Stomach smooth muscle (tissue), 2 donors: ENCODE measurements at regions not wholly inside any gene's neighbourhood (a gene's known extent, or its start where the extent isn't known, plus 50 kb on each side); places are given as distances from the start of the nearest gene placed in this dataset.
A peak's percentile ranks its signal among the peaks of the same experiment; 100 is the strongest.

Experiments used
- H3K27ac ChIP-seq: one replicate; pipeline ENCODE4 v1.7.0; 2013; ENCODE audit warnings: mild to moderate bottlenecking, low read length, inconsistent platforms
- H3K27me3 ChIP-seq, 2 donors: one replicate each; pipeline ENCODE4 v1.7.0; 2013; ENCODE audit warnings: low read length in 2 of 2; ENCODE audit not compliant: insufficient read depth in 2 of 2, control insufficient read depth in 1 of 2
- H3K36me3 ChIP-seq, 2 donors: one replicate each; pipeline ENCODE4 v1.7.0; 2013; ENCODE audit warnings: low read length in 2 of 2; ENCODE audit not compliant: control insufficient read depth in 2 of 2, insufficient read depth in 2 of 2
- H3K4me1 ChIP-seq: one replicate; pipeline ENCODE4 v1.7.0; 2013; ENCODE audit warnings: low read length; ENCODE audit not compliant: control insufficient read depth, insufficient read depth
- H3K4me3 ChIP-seq, 2 donors: one replicate each; pipeline ENCODE4 v1.7.0; 2013; ENCODE audit warnings: low read length in 2 of 2
- H3K9ac ChIP-seq, 2 donors: one replicate each; pipeline ENCODE4 v1.7.0; 2013; ENCODE audit warnings: low read length in 2 of 2, mild to moderate bottlenecking in 1 of 2
- H3K9me3 ChIP-seq, 2 donors: one replicate each; pipeline ENCODE4 v1.7.0; 2013; ENCODE audit warnings: low read length in 2 of 2; ENCODE audit not compliant: control insufficient read depth in 2 of 2
- donor health status: healthy.
- donor health status: Pancreatic carcinoma.

GRCh38 chr4:31104043-31104442 is 383.9 kb downstream of the PCDH7 start:
- Histone ChIP-seq H3K4me1 (peaks cover 2% of the 10 kb centered on the region), H3K27me3 (no peaks in the 10 kb centered on the region), H3K9ac (no peak overlapping the region), H3K9me3 (no peaks in the 10 kb centered on the region), H3K36me3 (no peaks in the 10 kb centered on the region), H3K27ac (peak overlapping the region; percentile 12), H3K4me3 (peak overlapping the region in 1 of 2 donors; percentile 44)

- Histone ChIP-seq H3K9ac (no peak overlapping the region), H3K36me3 (no peaks in the 10 kb centered on the region), H3K9me3 (no peaks in the 10 kb centered on the region), H3K4me1 (peaks cover 2% of the 10 kb centered on the region), H3K4me3 (peak overlapping the region in 1 of 2 donors; percentile 44), H3K27me3 (no peaks in the 10 kb centered on the region), H3K27ac (peak overlapping the region; percentile 12)
Observed at GRCh38 chr4:31104577-31104976, 384.4 kb downstream of the PCDH7 start.

- Histone ChIP-seq H3K9ac (no peak overlapping the region), H3K27me3 (no peaks in the 10 kb centered on the region), H3K4me1 (peaks cover 2% of the 10 kb centered on the region), H3K36me3 (no peaks in the 10 kb centered on the region), H3K27ac (no peak overlapping the region), H3K9me3 (no peaks in the 10 kb centered on the region), H3K4me3 (no peak overlapping the region)
Observed at GRCh38 chr4:31106419-31106818, 386.2 kb downstream of the PCDH7 start.

- H3K9me3 ChIP-seq, result no peaks in the 10 kb centered on the region
- H3K27ac ChIP-seq, result no peak overlapping the region
- no peaks in the 10 kb centered on the region for H3K36me3 ChIP-seq
- H3K27me3 ChIP-seq, result no peaks in the 10 kb centered on the region
- H3K4me3 ChIP-seq, result no peak overlapping the region
- no peak overlapping the region for H3K9ac ChIP-seq
- peaks cover 2% of the 10 kb centered on the region for H3K4me1 ChIP-seq
Observed at GRCh38 chr4:31107362-31107761, 387.2 kb downstream of the PCDH7 start.

GRCh38 chr4:31108762-31109161 is 388.6 kb downstream of the PCDH7 start:
- no peaks in the 10 kb centered on the region for H3K36me3 ChIP-seq
- H3K27me3 ChIP-seq, result no peaks in the 10 kb centered on the region
- no peaks in the 10 kb centered on the region for H3K9me3 ChIP-seq
- H3K9ac ChIP-seq, result no peak overlapping the region
- no peak overlapping the region for H3K4me3 ChIP-seq
- peaks cover under 1% of the 10 kb centered on the region for H3K4me1 ChIP-seq
- no peak overlapping the region for H3K27ac ChIP-seq

GRCh38 chr4:31111790-31112189 is 391.6 kb downstream of the PCDH7 start:
- H3K27ac ChIP-seq, result no peak overlapping the region
- H3K9ac ChIP-seq, result no peak overlapping the region
- no peaks in the 10 kb centered on the region for H3K36me3 ChIP-seq
- H3K9me3 ChIP-seq, result no peaks in the 10 kb centered on the region
- H3K4me3 ChIP-seq, result no peak overlapping the region
- no peaks in the 10 kb centered on the region for H3K27me3 ChIP-seq
- H3K4me1 ChIP-seq, result no peaks in the 10 kb centered on the region

GRCh38 chr4:31114816-31115215 is 394.6 kb downstream of the PCDH7 start:
- H3K27ac ChIP-seq, result no peak overlapping the region
- no peak overlapping the region for H3K4me3 ChIP-seq
- H3K36me3 ChIP-seq, result no peaks in the 10 kb centered on the region
- no peaks in the 10 kb centered on the region for H3K4me1 ChIP-seq
- H3K27me3 ChIP-seq, result no peaks in the 10 kb centered on the region
- H3K9me3 ChIP-seq, result no peaks in the 10 kb centered on the region
- H3K9ac ChIP-seq, result no peak overlapping the region

- H3K27me3 ChIP-seq, result no peaks in the 10 kb centered on the region
- no peak overlapping the region for H3K27ac ChIP-seq
- no peaks in the 10 kb centered on the region for H3K9me3 ChIP-seq
- no peaks in the 10 kb centered on the region for H3K36me3 ChIP-seq
- no peak overlapping the region for H3K9ac ChIP-seq
- H3K4me3 ChIP-seq, result no peak overlapping the region
- no peaks in the 10 kb centered on the region for H3K4me1 ChIP-seq
Observed at GRCh38 chr4:31124008-31124585, 403.9 kb downstream of the PCDH7 start.

GRCh38 chr4:31125061-31125460 is 404.9 kb downstream of the PCDH7 start:
- Histone ChIP-seq H3K9ac (no peak overlapping the region), H3K4me1 (no peaks in the 10 kb centered on the region), H3K4me3 (no peak overlapping the region), H3K9me3 (no peaks in the 10 kb centered on the region), H3K36me3 (no peaks in the 10 kb centered on the region), H3K27me3 (no peaks in the 10 kb centered on the region), H3K27ac (no peak overlapping the region)

GRCh38 chr4:31125496-31125895 is 405.3 kb downstream of the PCDH7 start:
- H3K27me3 ChIP-seq, result no peaks in the 10 kb centered on the region
- no peaks in the 10 kb centered on the region for H3K4me1 ChIP-seq
- H3K27ac ChIP-seq, result no peak overlapping the region
- H3K4me3 ChIP-seq, result no peak overlapping the region
- H3K36me3 ChIP-seq, result no peaks in the 10 kb centered on the region
- no peaks in the 10 kb centered on the region for H3K9me3 ChIP-seq
- H3K9ac ChIP-seq, result no peak overlapping the region

- Histone ChIP-seq H3K27ac (no peak overlapping the region), H3K4me3 (no peak overlapping the region), H3K9ac (no peak overlapping the region), H3K27me3 (no peaks in the 10 kb centered on the region), H3K4me1 (no peaks in the 10 kb centered on the region), H3K9me3 (no peaks in the 10 kb centered on the region), H3K36me3 (no peaks in the 10 kb centered on the region)
Observed at GRCh38 chr4:31126881-31127398, 406.8 kb downstream of the PCDH7 start.
